D341Med (cell line): ENCODE measurements at regions not wholly inside any gene's neighbourhood (a gene's known extent, or its start where the extent isn't known, plus 50 kb on each side); places are given as distances from the start of the nearest gene placed in this dataset.

Experiments used
- DNase-seq: peaks from one replicate; pipeline ENCODE4 v3.0.0; 2012; ENCODE audit warnings: low spot score

DNA sequence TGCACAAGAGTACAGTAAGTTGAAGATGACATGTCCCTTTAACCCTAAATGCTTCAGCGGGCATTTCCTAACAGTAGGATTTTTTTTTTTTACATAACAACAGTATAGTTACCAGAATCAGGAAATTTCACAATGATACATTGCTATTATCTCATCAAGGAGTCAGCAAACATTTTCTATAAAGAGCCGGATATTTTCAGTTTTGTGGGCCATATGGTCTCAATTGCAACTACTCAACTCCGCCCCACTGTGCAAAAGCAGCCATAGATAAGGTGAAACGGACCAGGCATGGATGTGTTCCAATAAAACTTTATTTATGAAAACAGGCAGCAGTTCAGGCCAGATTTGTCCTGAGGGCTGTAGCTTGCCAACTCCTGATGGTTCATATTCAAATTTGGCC is 130.6 kb downstream of the SMAD6 start:
- DNase-seq = no peak

DNA sequence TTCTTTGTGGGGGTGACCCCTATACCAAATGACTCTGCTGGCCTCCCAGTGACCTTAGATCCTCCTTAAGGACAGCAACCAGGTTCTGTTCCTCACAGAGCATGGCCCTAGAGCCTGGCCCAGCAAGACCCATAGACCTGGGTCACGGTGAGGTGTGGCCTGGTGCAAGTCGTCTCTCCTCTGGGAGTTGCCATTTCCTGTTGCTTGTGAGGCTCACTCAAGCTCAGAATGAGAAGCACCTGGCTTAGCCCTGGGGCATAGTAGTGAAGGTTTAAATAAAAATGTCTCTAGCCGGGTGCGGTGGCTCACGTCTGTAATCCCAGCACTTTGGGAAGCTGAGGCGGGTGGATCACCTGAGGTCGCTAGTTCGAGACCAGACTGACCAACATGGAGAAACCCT is 131.3 kb downstream of the SMAD6 start:
- DNase-seq = no peak

DNA sequence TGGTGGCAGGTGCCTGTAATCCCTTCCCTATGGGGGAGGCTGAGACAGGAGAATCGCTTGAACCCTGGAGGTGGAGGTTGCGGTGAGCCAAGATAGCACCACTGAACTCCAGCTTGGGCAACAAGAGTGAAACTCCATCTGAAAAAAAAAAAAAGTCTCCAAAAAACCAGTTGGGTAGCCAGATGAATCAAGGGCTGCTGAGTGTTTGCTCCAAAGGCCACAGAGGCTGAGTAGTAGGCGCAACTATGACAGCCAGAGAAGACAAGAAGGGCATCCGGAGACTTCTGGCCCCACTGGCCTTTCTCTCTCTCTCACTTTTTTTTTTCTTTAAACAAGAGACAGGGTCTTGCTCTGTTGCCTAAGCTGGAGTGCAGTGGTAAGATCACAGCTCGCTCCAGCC is 131.8 kb downstream of the SMAD6 start:
- DNase-seq = no peak

DNA sequence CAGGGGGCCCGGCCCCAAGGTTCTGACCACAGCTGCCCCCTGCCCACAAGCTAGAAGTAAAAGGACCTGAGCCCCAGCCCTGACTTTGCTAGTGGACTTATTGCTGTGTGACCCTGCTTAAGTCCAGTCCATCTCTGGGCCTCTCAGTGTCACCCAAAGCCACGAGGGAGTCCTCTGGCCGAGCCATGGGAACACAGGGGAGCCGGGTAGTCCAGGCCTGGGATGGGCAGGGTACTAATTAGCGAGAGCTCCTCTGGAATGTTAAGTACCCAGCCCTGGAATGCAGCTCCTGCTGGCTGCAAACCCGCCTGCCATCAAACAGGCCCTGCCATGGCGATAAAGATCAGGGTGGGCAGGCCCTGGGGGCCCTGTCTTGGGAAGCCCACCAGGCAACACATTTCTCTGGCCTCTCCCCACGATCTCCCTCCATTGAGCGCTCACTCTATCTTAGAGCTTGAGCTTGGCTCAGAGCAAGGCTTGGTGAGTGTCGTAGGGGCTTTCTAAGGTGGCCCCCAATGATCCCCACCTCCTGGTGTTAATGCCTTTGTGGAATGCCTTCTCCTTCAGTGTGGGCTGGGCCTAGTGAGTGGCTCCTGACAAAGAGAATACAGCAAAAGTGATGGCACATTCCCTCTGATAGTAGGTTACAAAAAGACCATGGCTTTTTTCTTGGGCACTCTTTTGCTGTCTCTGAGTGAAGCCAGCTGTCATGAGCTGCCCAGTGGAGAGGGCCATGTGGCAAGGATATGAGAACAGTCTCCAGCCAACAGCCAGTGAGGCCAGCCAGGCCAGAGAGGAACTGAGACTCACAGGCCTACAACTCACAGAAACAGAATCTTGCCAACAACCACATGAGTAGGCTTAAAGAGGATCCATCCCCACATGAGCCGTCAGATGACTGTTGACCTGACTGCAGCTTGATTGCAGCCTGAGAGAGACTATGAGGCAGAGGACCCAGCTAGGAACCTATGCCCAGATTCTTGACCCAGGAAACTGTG is 133.1 kb downstream of the SMAD6 start:
- DNase-seq = no peak

DNA sequence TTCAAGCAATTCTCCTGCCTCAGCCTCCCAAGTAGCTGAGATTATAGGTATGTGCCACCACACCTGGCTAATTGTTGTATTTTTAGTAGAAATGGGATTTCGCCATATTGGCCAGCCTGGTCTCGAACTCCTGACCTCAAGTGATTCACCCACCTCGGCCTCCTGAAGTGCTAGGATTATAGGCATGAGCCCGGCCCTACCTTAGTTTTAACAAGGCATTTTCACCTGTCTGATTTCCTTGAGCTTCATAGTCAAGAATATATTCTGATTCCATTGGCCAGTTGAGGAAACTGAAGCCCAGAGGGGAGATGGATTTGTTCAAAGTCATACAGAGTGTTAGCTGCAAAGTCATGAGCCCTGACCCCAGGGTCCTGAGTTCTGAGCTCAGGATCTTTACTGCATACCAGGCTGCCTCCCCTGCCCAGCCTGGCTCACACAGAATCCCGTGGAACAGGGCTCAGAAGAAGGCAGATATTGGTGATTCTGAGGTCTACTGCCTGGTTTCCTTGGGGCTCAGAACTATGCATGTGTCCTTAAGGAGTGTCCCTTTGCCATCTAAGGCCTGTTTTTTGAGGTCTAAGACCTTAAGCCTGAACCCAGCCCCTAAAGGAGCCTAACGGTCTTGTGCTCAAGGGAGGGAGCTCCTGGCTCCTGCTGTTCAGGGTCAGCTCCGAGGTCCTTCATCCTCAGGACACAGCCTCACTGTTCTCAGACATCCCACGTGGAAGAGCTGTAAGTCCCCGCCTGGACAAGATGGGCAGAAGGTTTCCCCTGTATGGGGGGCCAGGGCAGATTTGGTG is 134.4 kb downstream of the SMAD6 start:
- no peak for DNase-seq

DNA sequence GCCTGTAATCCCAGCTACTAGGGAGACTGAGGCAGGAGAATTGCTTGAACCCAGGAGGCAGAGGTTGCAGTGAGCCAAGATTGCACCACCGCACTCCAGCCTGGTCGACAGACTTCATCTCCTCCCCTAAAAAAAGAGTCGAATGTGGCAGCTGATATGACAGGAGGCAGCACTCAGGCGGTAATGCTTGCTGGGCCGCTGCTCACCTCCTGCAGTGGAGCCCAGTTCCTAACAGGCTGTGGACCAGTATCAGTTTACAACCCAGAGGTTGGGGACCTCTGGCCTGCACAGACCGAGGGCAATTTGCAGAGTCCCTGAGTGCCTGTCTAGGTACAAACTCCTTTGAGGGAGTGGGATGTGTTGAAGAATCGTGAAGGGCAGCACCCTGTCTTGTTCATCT is 136.2 kb downstream of the SMAD6 start:
- no peak for DNase-seq

DNA sequence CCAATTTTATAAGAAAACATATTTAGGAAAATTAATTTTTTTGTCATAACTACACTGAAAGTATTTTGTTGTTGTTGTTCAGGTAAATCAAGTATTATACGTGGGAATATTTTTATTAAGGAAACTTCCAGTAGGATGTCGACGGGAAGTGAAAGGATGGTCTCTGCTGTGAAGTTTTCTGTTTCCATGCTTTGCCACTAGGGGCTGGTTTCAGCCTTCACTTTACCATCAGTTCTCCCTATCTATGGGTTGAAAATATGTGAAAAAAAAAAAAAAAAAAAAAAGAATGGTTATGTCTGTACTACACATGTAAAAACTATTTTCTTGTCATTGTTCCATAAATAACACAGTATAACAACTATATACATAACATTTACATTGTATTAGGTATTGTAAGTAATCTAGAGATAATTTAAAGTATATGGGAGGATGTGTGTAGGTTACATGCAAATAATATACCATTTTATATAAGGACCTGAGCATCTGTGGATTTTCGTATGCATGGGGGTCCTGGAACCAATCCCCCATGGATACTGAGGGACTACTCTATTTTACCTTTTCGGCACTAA is 136.7 kb downstream of the SMAD6 start:
- DNase-seq = no peak

DNA sequence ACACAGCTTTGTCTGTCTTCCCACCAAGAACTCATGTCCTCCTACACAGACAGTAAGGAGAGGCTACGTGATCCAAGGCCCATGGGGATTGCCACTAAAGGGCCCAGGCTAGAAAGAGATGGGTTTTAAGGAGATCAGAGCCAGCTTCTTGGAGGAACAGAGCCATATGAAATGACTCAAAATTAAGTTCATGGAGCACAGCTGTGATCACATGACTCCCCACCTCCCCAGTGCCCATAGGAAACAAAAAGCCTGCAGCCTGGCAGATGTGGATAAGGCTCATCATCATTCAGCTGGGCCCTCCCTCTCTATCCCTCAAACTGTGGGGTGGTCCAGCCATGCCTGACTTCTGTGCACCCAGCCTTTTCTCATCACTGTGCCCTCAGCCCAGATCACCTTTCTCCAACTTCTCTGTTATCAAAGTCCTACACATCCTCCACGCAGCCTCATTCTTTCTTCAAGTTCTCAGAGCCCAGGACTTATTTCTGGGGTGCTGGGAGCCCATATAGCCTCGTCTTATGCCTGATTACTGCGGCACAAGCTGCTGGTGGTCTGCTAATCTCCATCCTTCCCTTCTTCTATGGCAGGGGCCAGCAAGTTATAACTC is 137.6 kb downstream of the SMAD6 start:
- DNase-seq = no peak

DNA sequence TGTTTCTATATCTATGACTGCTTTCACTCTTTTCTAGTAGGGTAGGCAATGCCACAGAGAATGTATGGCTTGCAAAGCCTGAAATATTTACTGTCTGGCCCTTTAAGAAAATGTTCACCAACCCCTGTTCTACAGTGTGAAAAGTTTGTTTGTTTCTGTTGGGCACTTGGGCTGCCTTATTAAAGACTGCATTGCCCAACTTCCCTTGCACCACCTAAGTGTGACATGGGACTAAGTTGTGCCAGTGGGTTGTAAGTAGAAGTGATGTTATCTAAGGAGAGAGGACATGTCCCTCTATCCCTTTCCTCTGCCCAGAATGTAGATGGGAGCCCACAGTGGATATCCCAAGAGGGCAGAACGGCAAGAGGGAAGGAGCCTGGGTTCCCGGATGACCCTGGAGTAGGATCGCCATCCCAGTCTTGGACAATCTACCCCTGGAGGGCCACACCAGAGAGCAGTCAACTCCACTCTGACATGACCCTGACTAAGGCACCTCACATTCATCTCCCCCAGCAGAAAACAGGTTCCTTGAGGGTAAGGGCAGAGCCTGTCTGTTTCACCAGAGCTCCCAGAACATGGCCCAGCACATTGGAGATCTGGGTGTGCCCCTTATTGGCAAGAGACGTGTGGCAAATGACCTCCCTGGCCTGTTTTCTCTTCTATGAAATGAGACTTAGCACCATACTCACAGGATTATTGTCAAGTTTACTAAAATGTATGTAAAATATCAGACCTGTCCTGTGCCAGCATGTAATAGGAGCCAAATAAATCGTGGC is 138.8 kb downstream of the SMAD6 start:
- no peak for DNase-seq

DNA sequence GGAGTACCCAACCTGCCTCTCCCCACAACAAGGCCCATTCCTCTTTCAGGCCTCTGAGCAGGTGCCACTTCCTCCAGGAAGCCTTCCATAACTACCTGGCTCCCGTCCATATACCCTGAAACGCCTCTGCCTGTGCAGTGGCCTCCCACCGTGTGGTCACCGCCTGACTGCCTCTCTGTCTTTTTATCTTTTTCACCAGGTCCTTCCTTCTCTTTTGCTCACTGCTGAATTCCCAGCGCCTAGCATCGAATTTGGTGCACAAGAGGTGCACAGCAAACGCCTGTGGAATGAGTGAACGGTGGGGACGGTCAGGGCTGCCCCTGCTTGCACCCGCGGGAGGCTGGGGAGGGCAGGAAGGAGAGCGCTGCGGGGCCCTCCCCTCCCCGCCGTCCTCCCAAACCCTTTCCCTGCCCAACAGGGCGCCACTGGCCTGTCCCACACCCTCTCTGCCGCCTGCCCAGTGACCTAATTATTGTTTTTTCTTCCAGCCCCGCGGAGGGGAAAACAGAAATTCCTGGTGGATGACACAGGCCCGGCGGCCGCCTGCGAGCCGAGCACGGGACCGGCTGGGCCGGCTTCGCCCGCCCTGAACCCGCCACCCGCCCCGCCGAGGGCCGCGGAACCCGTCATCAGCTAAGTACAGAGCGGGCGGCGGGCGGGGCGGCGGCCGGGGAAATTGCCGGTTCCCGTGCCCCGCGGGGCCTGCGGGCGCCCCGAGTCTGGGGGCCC is 140.1 kb downstream of the SMAD6 start:
- DNase-seq = peak; percentile 58

DNA sequence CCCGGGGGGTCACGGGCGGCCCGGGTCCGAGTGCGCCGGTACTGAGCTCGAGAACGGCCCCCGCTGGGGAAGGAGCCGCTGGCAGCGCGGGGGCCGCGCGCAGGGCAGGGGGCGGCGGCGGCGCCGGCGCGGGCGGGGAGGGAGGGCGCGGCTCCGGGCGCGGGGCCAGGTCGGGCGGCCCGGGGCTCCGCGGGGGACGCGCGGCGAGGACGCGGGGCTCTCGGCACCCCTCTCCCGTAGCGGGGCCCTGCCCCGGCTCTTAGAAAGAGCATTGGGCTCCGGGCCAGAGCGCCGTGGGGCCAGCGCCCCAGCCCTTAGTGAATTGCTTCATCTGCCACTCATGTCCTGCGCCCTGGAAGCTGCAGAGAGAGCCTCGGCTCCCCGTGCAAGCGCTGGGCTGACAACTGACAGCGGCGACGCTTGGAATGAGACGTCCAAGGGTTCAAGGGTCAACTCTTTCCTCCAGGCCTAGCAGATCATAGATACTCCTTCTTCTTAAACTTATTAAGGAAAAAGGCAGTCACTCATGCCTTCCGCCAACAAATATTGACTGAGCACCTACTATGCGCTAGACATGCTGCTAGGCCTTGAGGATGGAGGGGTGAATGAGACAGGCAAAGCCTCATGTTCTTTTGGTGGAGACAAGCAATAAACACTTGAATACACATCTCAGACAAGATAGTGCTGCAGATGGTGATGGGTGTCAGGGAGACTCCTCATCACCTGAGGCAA is 140.8 kb downstream of the SMAD6 start:
- peak; percentile 72 for DNase-seq

DNA sequence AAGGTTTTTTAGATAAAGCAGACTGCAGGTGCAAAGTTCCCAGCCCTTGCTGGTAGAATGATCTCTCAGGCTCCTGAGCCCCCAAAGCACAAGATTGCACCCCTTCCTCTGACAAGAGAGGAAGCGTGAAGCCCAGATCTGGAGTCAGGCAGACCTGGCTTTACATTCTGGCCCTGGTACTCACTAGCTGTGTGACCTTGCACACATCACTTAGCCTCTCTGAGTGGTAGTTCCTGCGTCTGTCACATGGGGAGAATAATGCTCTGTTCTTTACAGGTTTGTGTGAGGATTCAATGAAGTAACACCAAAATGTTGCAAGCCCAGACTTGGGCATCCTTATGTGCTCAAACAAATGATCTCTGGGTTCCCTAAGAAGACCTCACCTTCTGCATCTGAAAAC is 141.5 kb downstream of the SMAD6 start:
- DNase-seq = no peak

DNA sequence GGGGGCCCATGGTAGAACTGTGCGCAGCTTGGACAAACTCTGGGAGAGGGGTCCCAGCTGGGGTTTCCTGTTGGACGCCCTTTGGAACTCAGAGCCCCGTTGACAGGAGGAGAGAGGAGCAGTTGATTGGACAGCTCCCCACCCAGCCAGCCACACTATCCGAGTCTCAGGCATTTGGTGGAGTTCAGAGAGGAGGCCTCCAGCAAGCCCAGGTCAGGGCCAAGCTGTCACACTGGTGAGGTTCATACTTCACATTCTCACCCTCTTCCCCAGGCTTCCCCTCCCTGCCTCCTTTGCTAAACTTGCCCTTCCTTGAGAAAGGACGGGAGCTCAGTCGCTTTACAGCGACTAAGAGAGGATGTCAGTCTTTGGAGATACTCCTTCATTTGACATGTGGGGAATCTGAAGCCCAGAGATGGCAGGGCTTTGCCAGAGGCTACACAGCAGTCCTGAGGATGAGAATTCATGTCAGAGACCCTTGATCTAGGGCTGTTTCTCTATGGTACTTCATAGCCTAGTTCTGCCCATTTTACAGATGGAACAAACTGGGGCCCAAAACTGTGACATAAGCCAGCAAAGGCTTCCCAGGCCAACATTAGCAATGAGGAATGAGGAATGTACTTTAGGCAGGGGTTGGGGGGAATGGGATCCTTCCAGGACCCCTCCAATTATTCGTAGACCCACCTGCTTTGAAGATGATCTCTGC is 142.2 kb downstream of the SMAD6 start:
- DNase-seq = no peak

DNA sequence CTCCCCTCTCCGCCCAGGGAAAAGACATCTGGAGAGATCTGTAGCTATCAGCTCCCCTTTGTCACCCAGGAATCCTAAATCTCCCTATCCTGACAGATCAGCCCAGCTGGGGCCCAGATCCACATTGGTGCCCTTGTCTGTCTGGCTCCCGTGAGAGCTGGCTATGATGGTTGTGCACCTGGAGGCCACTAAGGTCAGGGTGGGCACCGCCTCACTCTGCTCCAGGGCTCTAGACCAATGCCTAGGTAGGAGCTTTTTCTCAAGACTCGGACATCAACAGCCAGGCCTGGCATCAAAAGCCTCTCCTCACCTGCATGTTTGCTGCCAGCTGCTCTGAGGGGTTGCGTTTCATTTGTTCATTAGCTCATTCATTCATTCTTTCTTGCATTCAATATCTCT is 142.7 kb downstream of the SMAD6 start:
- no peak for DNase-seq

DNA sequence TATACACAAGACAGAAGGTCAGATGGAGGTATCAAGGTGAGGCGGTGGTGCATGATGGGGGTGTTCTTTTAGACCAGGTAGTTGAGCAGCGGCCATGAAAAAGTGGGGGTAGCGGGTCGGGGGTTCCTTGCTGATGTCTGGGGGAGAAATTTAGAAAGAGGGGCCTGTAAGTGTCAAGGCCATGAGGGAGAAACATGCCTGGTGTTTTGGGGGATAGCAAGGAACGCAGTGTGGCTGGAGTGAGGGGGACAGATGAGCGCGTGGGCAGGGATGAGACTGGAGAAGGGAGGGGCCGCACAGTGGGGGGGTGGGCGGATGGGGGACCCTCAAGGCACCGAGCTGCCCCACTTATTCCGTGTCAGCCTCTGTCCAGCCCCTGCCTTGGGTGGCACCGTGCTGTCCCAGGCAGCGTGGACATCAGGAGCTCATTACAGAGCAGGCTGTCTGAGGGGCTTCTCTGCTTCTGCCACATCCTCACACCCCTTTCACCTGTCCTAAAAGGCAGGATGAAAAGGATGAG is 143.3 kb downstream of the SMAD6 start:
- no peak for DNase-seq

DNA sequence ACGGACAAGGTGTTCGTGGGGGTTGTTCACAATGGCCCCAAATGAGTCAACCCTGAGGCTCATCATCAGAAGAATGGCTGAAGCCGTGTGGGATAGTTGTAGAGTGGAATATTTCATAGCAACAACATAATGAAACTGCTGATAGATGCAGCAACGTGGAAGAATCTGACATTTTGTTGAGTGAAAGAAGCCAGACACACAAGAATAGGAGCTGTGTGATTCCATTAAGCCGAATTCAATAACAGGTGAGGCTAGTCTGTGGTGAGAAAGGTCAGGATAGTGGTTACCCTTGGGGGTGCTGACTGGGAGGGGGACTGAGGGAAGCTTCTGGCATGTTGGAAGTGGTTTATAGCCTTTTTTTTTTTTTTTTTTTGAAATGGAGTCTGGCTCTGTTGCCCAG is 144.0 kb downstream of the SMAD6 start:
- DNase-seq = no peak

DNA sequence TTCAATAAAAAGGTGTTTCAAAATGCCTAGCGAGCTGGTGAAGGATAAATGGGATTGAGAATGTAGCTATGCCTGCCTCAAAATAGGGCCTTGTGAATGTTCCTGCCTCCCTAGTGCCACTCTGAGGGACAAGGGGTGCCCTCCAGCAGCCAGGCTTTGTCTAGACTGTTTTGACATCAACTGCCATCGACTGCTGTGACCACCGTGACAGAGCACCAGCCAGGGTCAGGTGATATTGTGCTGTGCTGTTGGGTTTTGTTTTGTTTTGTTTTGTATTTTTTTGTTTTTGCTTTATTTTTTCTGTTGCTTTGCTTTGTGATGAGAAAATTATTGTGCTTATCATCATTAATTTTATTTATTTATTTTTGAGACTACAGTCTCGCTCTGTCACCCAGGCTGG is 144.8 kb downstream of the SMAD6 start:
- DNase-seq = no peak

DNA sequence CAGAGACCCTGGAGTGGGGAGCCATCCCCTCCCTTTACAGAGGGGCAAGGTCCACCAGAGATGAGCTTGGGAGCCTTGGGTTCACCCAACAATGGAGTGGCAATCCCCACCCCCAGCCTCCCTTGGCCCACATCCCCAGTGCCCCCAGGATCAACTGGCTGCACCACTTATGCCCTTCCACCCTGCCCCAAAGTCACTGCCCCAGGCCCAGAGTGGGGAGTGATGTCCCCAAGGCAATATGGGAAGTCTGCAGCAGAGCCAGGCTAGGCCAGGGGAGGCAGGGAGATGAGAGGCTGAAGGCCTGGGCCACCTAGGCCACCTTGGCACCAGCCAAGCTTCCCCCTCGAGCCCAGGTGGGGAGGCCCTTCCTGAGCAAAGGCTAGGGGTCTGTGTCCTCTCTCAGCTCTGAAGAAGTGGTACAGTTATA is 145.5 kb downstream of the SMAD6 start:
- DNase-seq = peak; percentile 13

DNA sequence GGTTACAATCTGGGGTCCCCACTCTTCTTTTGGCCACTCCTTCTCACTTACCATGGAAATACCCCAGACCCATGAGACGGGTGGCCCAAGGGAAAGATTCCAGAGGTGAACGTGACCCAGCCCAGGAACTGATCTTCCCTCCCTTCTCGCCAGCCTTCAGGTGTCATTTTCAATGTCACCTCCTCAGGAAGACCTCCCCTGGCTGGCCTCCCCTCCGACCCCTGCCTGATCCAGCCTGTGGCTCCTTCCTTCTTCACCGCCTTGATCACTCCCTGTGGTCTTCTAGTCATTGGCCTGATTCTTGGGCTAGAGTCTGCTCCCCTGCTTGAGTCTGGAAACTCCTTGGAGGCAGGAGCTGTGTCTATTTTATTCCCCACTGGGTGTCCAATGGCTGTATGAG is 146.1 kb downstream of the SMAD6 start:
- no peak for DNase-seq
